ENCODE measurements at regions not wholly inside any gene's neighbourhood (a gene's known extent, or its start where the extent isn't known, plus 50 kb on each side); places are given as distances from the start of the nearest gene placed in this dataset.

DNA sequence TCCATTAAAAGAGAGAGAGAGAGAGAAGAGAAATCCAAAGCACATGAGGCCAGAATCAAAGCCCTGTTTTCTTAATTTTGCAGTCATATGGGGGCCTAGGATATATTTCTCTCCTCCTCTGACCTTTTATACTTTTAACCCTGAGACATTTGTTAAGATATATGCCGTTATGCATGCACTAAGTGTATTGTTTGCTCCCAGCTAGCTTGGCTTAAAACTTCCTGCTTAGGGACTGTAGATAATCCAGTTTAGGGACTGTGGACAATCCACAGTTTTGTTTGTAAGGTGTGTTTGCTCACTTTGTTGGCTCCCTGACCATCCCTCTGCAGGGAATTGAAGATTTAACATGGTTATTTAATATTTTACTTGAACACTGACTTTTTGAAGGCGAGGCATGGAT is 166.3 kb upstream of the TSHZ2 start:
- no peak overlapping the region for H4K5ac ChIP-seq (ENCODE audit: insufficient read length, low read depth, low read length)
- TF ChIP-seq ASH2L (IDR thresholded peaks at IDR 0.05; ENCODE audit: low read length) = no peak
- TF ChIP-seq RXRA (IDR thresholded peaks at IDR 0.05; ENCODE audit: insufficient read depth, low read depth, low read length) = no peak
- no peak for TF ChIP-seq EP300 (IDR thresholded peaks at IDR 0.05; ENCODE audit: borderline replicate concordance in 1 of 2, low read depth in 2 of 2, low read length in 2 of 2)
- TF ChIP-seq RNF2 (IDR thresholded peaks at IDR 0.05; ENCODE audit: borderline replicate concordance, low read depth, low read length, missing control alignments, poor library complexity, severe bottlenecking) = no peak
- no peak overlapping the region for H3K4me3 ChIP-seq (ENCODE audit: extremely low read depth in 1 of 4, insufficient read depth in 2 of 4, low read depth in 3 of 4, low read length in 4 of 4)
- H3K56ac ChIP-seq (replicated peaks; ENCODE audit: insufficient read length, low read depth, low read length) = no peak overlapping the region
- H3K18ac ChIP-seq (ENCODE audit: extremely low read depth, low read length) = no peak overlapping the region
- H3K23ac ChIP-seq (ENCODE audit: insufficient read length) = no peak overlapping the region
- ChIA-PET POLR2A (ENCODE audit: partially characterized antibody) (no interaction called here), CTCF (ENCODE audit: partially characterized antibody) (no interaction called here)
- no peak overlapping the region for H4K8ac ChIP-seq (ENCODE audit: extremely low read depth, insufficient read depth, low read length)
- no peaks in the 10 kb centered on the region for H3K23me2 ChIP-seq (ENCODE audit: low read depth, low read length)
- no peak overlapping the region for H3K9ac ChIP-seq (replicated peaks in 1 of 4; ENCODE audit: extremely low read depth in 1 of 4, low read depth in 3 of 4, low read length in 3 of 4)
- no peak overlapping the region for H4K91ac ChIP-seq (replicated peaks; ENCODE audit: insufficient read length, low read length)
- H3K4me2 ChIP-seq (ENCODE audit: insufficient read depth in 1 of 2, low read depth in 2 of 2, low read length in 2 of 2) = no peak overlapping the region
- H3K27me3 ChIP-seq (replicated peaks in 1 of 4; ENCODE audit: control insufficient read depth in 3 of 4, extremely low read depth in 1 of 4, insufficient read depth in 3 of 4, low read length in 3 of 4) = no peaks in the 10 kb centered on the region
- no peaks in the 10 kb centered on the region for H3K9me3 ChIP-seq (ENCODE audit: insufficient read depth in 2 of 2, low read depth in 1 of 2, low read length in 1 of 2)
- H3K4me1 ChIP-seq (replicated peaks in 1 of 4; ENCODE audit: control insufficient read depth in 3 of 4, insufficient read depth in 4 of 4, low read length in 3 of 4) = no peaks in the 10 kb centered on the region
- H2BK120ac ChIP-seq (replicated peaks; ENCODE audit: low read depth, low read length) = no peak overlapping the region
- WGBS, 2 experiments (ENCODE audit: extremely low coverage in 1 of 2, insufficient coverage in 1 of 2, insufficient read length in 1 of 2, insufficient replicate concordance in 2 of 2, low coverage in 1 of 2, low lambda C conversion rate in 2 of 2, missing lambda C conversion rate in 1 of 2) = 91% methylated on average over 2 of the region's 2 CpGs; no CpG with 5 or more reads in 1 of the 2 experiments
- DNase-seq (ENCODE audit: low read depth in 1 of 2, low spot score in 2 of 2) (no peak), FAIRE-seq (no peak)
- H2AFZ ChIP-seq (ENCODE audit: low read length) = no peak overlapping the region
- no peak overlapping the region for H2BK12ac ChIP-seq (ENCODE audit: low read depth, low read length)
- H3K79me1 ChIP-seq (ENCODE audit: low read depth, low read length) = no peaks in the 10 kb centered on the region
- H2AK5ac ChIP-seq (ENCODE audit: low read depth, low read length) = no peak overlapping the region
- no peaks in the 10 kb centered on the region for H4K20me1 ChIP-seq (replicated peaks in 1 of 2; ENCODE audit: control insufficient read depth in 1 of 2, insufficient read depth in 2 of 2, low read length in 2 of 2)
- no peak overlapping the region for H2BK20ac ChIP-seq (ENCODE audit: low read length)
- no peaks in the 10 kb centered on the region for H3K79me2 ChIP-seq (ENCODE audit: control insufficient read depth in 1 of 2, insufficient read depth in 2 of 2, low read length in 2 of 2)
- H3K36me3 ChIP-seq (ENCODE audit: control insufficient read depth in 2 of 4, insufficient read depth in 4 of 4, low read length in 3 of 4) = no peaks in the 10 kb centered on the region
- H3K4ac ChIP-seq (replicated peaks; ENCODE audit: insufficient read length, low read depth, low read length) = no peak overlapping the region
- H2BK5ac ChIP-seq (ENCODE audit: low read depth, low read length) = no peak overlapping the region
- H2BK15ac ChIP-seq (ENCODE audit: low read length) = no peak overlapping the region
- H3K27ac ChIP-seq (ENCODE audit: low read depth, low read length) = no peak overlapping the region
- H3K14ac ChIP-seq (ENCODE audit: insufficient read length) = no peak overlapping the region

Data from H1 (cell line).